Kidney (tissue), 13 donors: ENCODE measurements at regions not wholly inside any gene's neighbourhood (a gene's known extent, or its start where the extent isn't known, plus 50 kb on each side); places are given as distances from the start of the nearest gene placed in this dataset.

Experiments
- DNase-seq, 5 donors: peaks; one replicate each; pipeline ENCODE4 v3.0.0-alpha.2; 2013 to 2020
- FAIRE-seq: peaks from 2 replicates; lab custom pipeline; 2012; peaks lifted over from hg19 to GRCh38; lab: Jason Lieb, UNC
- H3K27ac ChIP-seq, 2 donors: one replicate each; pipeline ENCODE4 v1.7.0; 2013; ENCODE audit warnings: low read depth in 2 of 2, low read length in 2 of 2, inconsistent platforms in 1 of 2
- H3K27me3 ChIP-seq: one replicate; pipeline ENCODE4 v1.7.1; 2013; ENCODE audit warnings: low read length, inconsistent platforms; ENCODE audit not compliant: control insufficient read depth, insufficient read depth
- H3K36me3 ChIP-seq, 3 donors: one replicate each; pipeline versions ENCODE4 v1.7.0 to v1.7.1; 2013; ENCODE audit warnings: low read length in 3 of 3, control low read depth in 1 of 3, inconsistent platforms in 1 of 3; ENCODE audit not compliant: insufficient read depth in 3 of 3, control insufficient read depth in 2 of 3
- H3K4me1 ChIP-seq, 3 donors: one replicate each; pipeline versions ENCODE4 v1.7.0 to v1.7.1; 2013; ENCODE audit warnings: low read length in 3 of 3, inconsistent platforms in 1 of 3, low read depth in 1 of 3; ENCODE audit not compliant: control insufficient read depth in 2 of 3, insufficient read depth in 2 of 3
- H3K4me3 ChIP-seq, 3 donors: one replicate each; pipeline versions ENCODE4 v1.7.0 to v1.8.1; 2013; ENCODE audit warnings: low read length in 3 of 3, control low read depth in 1 of 3, inconsistent platforms in 1 of 3
- H3K9ac ChIP-seq, 3 donors: one replicate each; pipeline versions ENCODE4 v1.7.0 to v1.7.1; 2013; ENCODE audit warnings: low read length in 3 of 3, control low read depth in 1 of 3, inconsistent platforms in 1 of 3
- H3K9me3 ChIP-seq, 3 donors: one replicate each; pipeline versions ENCODE4 v1.7.0 to v1.7.1; 2013; ENCODE audit warnings: low read length in 3 of 3, control low read depth in 1 of 3, inconsistent platforms in 1 of 3; ENCODE audit not compliant: control insufficient read depth in 2 of 3, insufficient read depth in 1 of 3
- intact Hi-C: fragments of 100-400 bp; cut with DNase I; formaldehyde crosslinking; loops from one replicate; pipeline ENCODE4 v1.11.1; 2022
- TF ChIP-seq, protein P1 (sequence below): IDR thresholded peaks from 3 replicates; pipeline ENCODE4 v1.5.1; 2012; ENCODE audit warnings: mild to moderate bottlenecking, moderate library complexity, borderline replicate concordance; ENCODE audit not compliant: insufficient read depth; ENCODE audit errors: extremely low read depth
- donor health status: control.
- donor health status: control.
- donor health status: control.
- donor health status: control.
- donor health status: control.
- donor health status: DM: yes; HTN: yes; CAD: no.
- donor health status: Normal renal cell carcinoma (clear cell type).

DNA sequence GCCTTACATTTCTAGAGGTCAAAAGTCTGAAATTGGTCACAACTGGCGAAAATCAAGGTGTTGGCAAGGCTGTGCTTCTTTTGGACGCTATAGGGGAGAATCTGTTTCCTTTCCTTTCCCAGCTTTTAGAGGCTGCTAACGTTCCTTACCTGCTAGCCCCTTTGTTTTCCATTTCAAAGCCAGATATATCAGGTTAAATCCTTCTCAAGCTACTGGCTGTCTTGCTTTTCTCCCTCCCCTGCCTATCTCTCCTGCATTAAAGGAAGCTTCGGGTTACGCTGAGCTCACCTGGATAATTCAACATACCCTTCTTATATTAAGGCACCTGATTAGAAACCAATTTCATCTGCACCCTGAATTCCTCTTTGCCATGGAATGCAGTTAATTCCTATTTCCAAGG is 1569.7 kb upstream of the SLC10A2 start:
- Histone ChIP-seq H3K27ac (no peak overlapping the region), H3K36me3 (no peaks in the 10 kb centered on the region), H3K9me3 (no peaks in the 10 kb centered on the region), H3K4me3 (no peak overlapping the region), H3K27me3 (no peaks in the 10 kb centered on the region), H3K9ac (no peak overlapping the region), H3K4me1 (no peaks in the 10 kb centered on the region)
- FAIRE-seq (no peak), DNase-seq (no peak)
- intact Hi-C loops = no loop called here
- TF ChIP-seq, protein P1, sequence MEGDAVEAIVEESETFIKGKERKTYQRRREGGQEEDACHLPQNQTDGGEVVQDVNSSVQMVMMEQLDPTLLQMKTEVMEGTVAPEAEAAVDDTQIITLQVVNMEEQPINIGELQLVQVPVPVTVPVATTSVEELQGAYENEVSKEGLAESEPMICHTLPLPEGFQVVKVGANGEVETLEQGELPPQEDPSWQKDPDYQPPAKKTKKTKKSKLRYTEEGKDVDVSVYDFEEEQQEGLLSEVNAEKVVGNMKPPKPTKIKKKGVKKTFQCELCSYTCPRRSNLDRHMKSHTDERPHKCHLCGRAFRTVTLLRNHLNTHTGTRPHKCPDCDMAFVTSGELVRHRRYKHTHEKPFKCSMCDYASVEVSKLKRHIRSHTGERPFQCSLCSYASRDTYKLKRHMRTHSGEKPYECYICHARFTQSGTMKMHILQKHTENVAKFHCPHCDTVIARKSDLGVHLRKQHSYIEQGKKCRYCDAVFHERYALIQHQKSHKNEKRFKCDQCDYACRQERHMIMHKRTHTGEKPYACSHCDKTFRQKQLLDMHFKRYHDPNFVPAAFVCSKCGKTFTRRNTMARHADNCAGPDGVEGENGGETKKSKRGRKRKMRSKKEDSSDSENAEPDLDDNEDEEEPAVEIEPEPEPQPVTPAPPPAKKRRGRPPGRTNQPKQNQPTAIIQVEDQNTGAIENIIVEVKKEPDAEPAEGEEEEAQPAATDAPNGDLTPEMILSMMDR = no peak

DNA sequence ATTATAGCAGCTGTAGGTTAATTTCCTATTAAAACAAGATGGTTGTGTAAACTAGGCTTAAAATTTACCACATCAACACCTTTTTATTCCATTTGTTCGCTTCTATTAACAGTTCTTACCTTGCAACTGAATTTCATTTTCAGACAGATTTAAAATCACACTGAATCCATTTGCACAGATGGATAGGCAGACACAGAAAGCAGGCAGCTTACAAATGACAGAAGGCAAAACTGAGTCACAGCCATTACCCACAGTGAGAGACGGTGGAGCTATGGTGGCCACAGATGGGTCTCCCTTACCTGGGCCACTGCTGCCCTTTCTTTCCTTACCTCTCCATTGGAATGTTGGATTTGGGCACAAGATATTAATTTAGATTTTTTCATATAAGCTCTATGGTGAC is 1567.8 kb upstream of the SLC10A2 start:
- intact Hi-C loops = no loop called here
- Histone ChIP-seq H3K4me3 (no peak overlapping the region), H3K4me1 (no peaks in the 10 kb centered on the region), H3K27ac (no peak overlapping the region), H3K36me3 (no peaks in the 10 kb centered on the region), H3K9ac (no peak overlapping the region), H3K9me3 (no peaks in the 10 kb centered on the region), H3K27me3 (no peaks in the 10 kb centered on the region)
- TF ChIP-seq, protein P1 = no peak
- DNase-seq (no peak), FAIRE-seq (no peak)

DNA sequence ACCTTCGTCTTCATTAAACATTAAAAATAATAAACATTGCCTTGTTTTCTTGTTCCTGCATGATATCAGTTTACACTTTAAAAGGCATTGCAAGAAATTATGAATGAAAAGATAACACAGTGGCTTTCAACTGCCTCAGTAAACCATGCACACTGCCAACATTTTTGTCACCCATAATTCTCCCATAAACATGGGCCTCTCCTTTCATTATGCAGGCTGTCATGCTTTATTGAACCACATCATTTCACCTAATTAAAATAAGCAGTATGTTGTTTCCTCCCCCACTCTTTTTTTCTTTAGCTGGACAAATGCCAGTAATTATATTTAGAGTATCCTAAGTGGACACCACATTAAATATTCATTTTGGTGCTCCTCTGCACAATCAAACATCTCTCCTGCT is 1566.5 kb upstream of the SLC10A2 start:
- Histone ChIP-seq H3K9me3 (no peaks in the 10 kb centered on the region), H3K27ac (no peak overlapping the region), H3K9ac (no peak overlapping the region), H3K36me3 (no peaks in the 10 kb centered on the region), H3K4me1 (no peaks in the 10 kb centered on the region), H3K27me3 (no peaks in the 10 kb centered on the region), H3K4me3 (no peak overlapping the region)
- TF ChIP-seq, protein P1 = no peak
- peak in 2 of 5 donors; percentile 72 to 79 for DNase-seq
- no peak for FAIRE-seq
- intact Hi-C loops = no loop called here

DNA sequence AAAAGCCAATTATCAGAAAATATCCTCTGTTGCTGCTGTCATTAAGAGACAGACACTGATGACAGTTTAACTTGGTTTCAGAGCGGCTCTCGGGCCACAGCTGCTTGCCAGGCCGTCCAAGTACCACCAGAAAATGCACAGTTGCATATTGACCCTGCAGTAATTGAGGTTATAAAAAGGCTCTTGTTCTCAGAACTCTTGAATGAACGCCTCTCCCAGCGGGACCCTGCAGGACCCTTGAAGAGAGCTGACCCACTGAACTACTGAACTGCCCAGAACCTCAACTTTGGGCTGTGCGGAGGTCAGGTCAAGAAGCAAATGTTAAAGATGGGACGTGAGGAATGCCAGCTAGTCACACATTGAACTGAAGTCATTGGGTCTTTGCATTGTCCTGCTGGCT is 1559.0 kb upstream of the SLC10A2 start:
- no peak overlapping the region for H3K4me3 ChIP-seq
- H3K36me3 ChIP-seq = no peaks in the 10 kb centered on the region
- H3K4me1 ChIP-seq = no peaks in the 10 kb centered on the region
- H3K27ac ChIP-seq = no peak overlapping the region
- DNase-seq = no peak
- no peak for FAIRE-seq
- H3K27me3 ChIP-seq = no peaks in the 10 kb centered on the region
- TF ChIP-seq, protein P1 = no peak
- intact Hi-C loops = no loop called here
- H3K9ac ChIP-seq = no peak overlapping the region
- no peaks in the 10 kb centered on the region for H3K9me3 ChIP-seq
